GM23338 (cell line): ENCODE measurements at regions not wholly inside any gene's neighbourhood (a gene's known extent, or its start where the extent isn't known, plus 50 kb on each side); places are given as distances from the start of the nearest gene placed in this dataset.

Experiments used
- CTCF ChIP-seq, 2 experiments: fragments of 200-600 bp in 1 of 2; sonication (generic) in 1 of 2; conservative IDR thresholded peaks; 2 replicates each; pipeline versions ENCODE4 v1.5.1 to v1.6.1; 2016 to 2017; ENCODE audit warnings: antibody characterized with exemption in 2 of 2, low read depth in 2 of 2, mild to moderate bottlenecking in 2 of 2, moderate library complexity in 1 of 2
- ETS1 ChIP-seq: IDR thresholded peaks from 2 replicates; pipeline ENCODE4 v1.6.1; 2016; ENCODE audit warnings: antibody characterized with exemption
- EZH2 ChIP-seq: fragments of 200-600 bp; sonication (generic); IDR thresholded peaks from one replicate; pipeline ENCODE4 v1.8.0; 2017; ENCODE audit warnings: antibody characterized with exemption, mild to moderate bottlenecking, low read depth; ENCODE audit not compliant: unreplicated experiment
- EZH2phosphoT487 ChIP-seq: fragments of 200-600 bp; sonication (generic); IDR thresholded peaks from one replicate; pipeline ENCODE4 v1.8.1; 2018; ENCODE audit warnings: antibody characterized with exemption; ENCODE audit not compliant: unreplicated experiment
- POLR2AphosphoS5 ChIP-seq: IDR thresholded peaks from 2 replicates; pipeline ENCODE4 v1.6.1; 2016; ENCODE audit warnings: antibody characterized with exemption, low read depth
- REST ChIP-seq: IDR thresholded peaks from one replicate; pipeline ENCODE4 v1.6.1; 2018; ENCODE audit warnings: antibody characterized with exemption; ENCODE audit not compliant: unreplicated experiment
- ZNF114 ChIP-seq: fragments of 250-450 bp; sonication (Bioruptor Pico); IDR thresholded peaks from 2 replicates; pipeline ENCODE4 v1.5.0; 2020; ENCODE audit warnings: mild to moderate bottlenecking, moderate library complexity

- TF ChIP-seq CTCF (conservative IDR thresholded peaks at IDR 0.05; ENCODE audit: low read depth in 2 of 2), result no peak
- no peak for TF ChIP-seq REST
- no peak for TF ChIP-seq EZH2
- no peak for TF ChIP-seq POLR2AphosphoS5
- TF ChIP-seq EZH2phosphoT487, result no peak
- TF ChIP-seq ETS1, result no peak
- no peak for TF ChIP-seq ZNF114
These were observed 74.7 kb upstream of the RAB6C start for GRCh38 chr2:129904532-129905446.
